ENCODE measurements at regions not wholly inside any gene's neighbourhood (a gene's known extent, or its start where the extent isn't known, plus 50 kb on each side); places are given as distances from the start of the nearest gene placed in this dataset.
A peak's percentile ranks its signal among the peaks of the same experiment; 100 is the strongest.
"Not testable (repeated sequence)": the region's sequence is repeated elsewhere in the genome, so short reads cannot be mapped to it uniquely, and the experiment has no call there.

- no peak for DNase-seq (ENCODE audit: low read depth)
- no peak overlapping the region for H3K4me3 ChIP-seq (ENCODE audit: low read depth, low read length)
Measured at GRCh38 chr14:71752111-71752738, 180.0 kb upstream of the RGS6 start.

- H3K4me3 ChIP-seq (ENCODE audit: low read depth, low read length) = no peak overlapping the region
- peak; percentile 75 for DNase-seq (ENCODE audit: low read depth)
Measured at GRCh38 chr14:71753126-71753830, 179.0 kb upstream of the RGS6 start.

- no peak overlapping the region for H3K4me3 ChIP-seq (ENCODE audit: low read depth, low read length)
- no peak for DNase-seq (ENCODE audit: low read depth)
Measured at GRCh38 chr14:71753976-71754375, 178.3 kb upstream of the RGS6 start.

GRCh38 chr14:71754422-71755095 is 177.7 kb upstream of the RGS6 start:
- H3K4me3 ChIP-seq (ENCODE audit: low read depth, low read length) = no peak overlapping the region
- no peak for DNase-seq (ENCODE audit: low read depth)

GRCh38 chr14:71758229-71758951 is 173.8 kb upstream of the RGS6 start:
- H3K4me3 ChIP-seq (ENCODE audit: low read depth, low read length) = no peak overlapping the region
- DNase-seq (ENCODE audit: low read depth) = no peak

- no peak for DNase-seq (ENCODE audit: low read depth)
- H3K4me3 ChIP-seq (ENCODE audit: low read depth, low read length) = no peak overlapping the region
Measured at GRCh38 chr14:71762575-71762974, 169.7 kb upstream of the RGS6 start.

GRCh38 chr14:71764701-71765382 is 167.4 kb upstream of the RGS6 start:
- H3K4me3 ChIP-seq (ENCODE audit: low read depth, low read length) = peak overlapping the region; percentile 13
- DNase-seq (ENCODE audit: low read depth) = no peak

- no peak for DNase-seq (ENCODE audit: low read depth)
- no peak overlapping the region for H3K4me3 ChIP-seq (ENCODE audit: low read depth, low read length)
Measured at GRCh38 chr14:71765505-71765904, 166.7 kb upstream of the RGS6 start.

- DNase-seq (ENCODE audit: low read depth) = no peak
- H3K4me3 ChIP-seq (ENCODE audit: low read depth, low read length) = no peak overlapping the region
Measured at GRCh38 chr14:71770431-71770830, 161.8 kb upstream of the RGS6 start.

GRCh38 chr14:71771421-71771820 is 160.8 kb upstream of the RGS6 start:
- DNase-seq (ENCODE audit: low read depth) = not testable (repeated sequence)

GRCh38 chr14:71771996-71772395 is 160.2 kb upstream of the RGS6 start:
- DNase-seq (ENCODE audit: low read depth); H3K4me3 ChIP-seq (ENCODE audit: low read depth, low read length): not testable (repeated sequence)

More at GRCh38 chr14:71771421-71771820, 160.8 kb upstream of the RGS6 start:
- not testable (repeated sequence) for H3K4me3 ChIP-seq (ENCODE audit: low read depth, low read length)

- DNase-seq (ENCODE audit: low read depth) = no peak
Measured at GRCh38 chr14:71773898-71774481, 158.2 kb upstream of the RGS6 start.

GRCh38 chr14:71776471-71777360 is 155.5 kb upstream of the RGS6 start:
- no peak overlapping the region for H3K4me3 ChIP-seq (ENCODE audit: low read depth, low read length)
- no peak for DNase-seq (ENCODE audit: low read depth)

More at GRCh38 chr14:71773898-71774481, 158.2 kb upstream of the RGS6 start:
- no peak overlapping the region for H3K4me3 ChIP-seq (ENCODE audit: low read depth, low read length)

- H3K4me3 ChIP-seq (ENCODE audit: low read depth, low read length) = no peak overlapping the region
- DNase-seq (ENCODE audit: low read depth) = no peak
Measured at GRCh38 chr14:71780075-71780474, 152.2 kb upstream of the RGS6 start.

GRCh38 chr14:71780822-71781221 is 151.4 kb upstream of the RGS6 start:
- H3K4me3 ChIP-seq (ENCODE audit: low read depth, low read length) = no peak overlapping the region
- DNase-seq (ENCODE audit: low read depth) = no peak

- no peak for DNase-seq (ENCODE audit: low read depth)
- no peak overlapping the region for H3K4me3 ChIP-seq (ENCODE audit: low read depth, low read length)
Measured at GRCh38 chr14:71783088-71783487, 149.1 kb upstream of the RGS6 start.

- DNase-seq (ENCODE audit: low read depth) = no peak
- H3K4me3 ChIP-seq (ENCODE audit: low read depth, low read length) = no peak overlapping the region
Measured at GRCh38 chr14:71783786-71784185, 148.4 kb upstream of the RGS6 start.

GRCh38 chr14:71789005-71789404 is 143.2 kb upstream of the RGS6 start:
- DNase-seq (ENCODE audit: low read depth) = no peak
- H3K4me3 ChIP-seq (ENCODE audit: low read depth, low read length) = no peak overlapping the region

Measured in skeletal muscle cell (primary cell).